NCI-H69 (cell line): ENCODE measurements at regions not wholly inside any gene's neighbourhood (a gene's known extent, or its start where the extent isn't known, plus 50 kb on each side); places are given as distances from the start of the nearest gene placed in this dataset.

ENCODE experiments used
- DNase-seq: peaks from one replicate; lab custom pipeline; 2025; lab: John Stamatoyannopoulos, UW

DNA sequence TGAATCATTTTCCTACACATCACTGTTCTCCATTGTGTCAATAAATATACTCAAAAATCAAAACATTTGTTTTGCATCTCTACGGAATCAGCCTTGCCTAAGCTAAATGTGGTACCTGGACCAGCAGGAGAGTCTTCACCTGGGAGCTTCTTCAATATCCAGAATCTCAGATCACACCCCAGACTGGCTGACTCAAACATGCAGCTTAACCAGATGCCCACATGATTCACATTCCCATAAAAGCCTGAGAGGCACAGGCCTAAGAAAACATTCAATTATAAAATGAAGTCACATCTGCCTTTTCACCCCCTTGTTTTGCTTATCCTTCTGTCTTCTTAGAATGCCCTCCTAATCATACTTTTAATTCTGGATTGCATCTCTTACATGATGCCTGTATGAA, 1045.5 kb upstream of the NXPH2 start:
- DNase-seq = peak; percentile 100

DNA sequence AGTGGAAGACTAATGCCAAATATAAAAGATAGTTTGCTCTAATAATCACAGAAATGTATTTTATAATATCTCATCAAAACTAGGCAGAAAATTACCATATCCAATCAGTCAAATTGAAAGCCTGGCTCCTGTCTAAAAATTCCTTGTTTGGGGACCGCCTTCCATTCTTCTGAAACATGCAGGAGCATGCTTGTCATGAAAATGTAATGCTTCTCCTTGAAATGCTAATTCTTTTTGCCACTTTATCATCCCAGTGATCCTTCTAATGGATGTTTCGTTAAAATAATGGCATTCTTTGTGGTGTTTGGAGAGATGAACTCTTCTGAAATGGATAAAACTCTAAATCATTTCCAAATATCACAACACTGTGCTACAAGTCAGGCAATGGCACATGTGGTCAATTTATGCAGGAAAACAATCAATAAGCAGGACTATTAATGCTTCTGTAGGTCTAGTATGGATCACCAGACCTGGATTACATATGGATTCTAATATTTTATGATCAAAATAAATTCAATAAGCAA, 1039.1 kb upstream of the NXPH2 start:
- no peak for DNase-seq

DNA sequence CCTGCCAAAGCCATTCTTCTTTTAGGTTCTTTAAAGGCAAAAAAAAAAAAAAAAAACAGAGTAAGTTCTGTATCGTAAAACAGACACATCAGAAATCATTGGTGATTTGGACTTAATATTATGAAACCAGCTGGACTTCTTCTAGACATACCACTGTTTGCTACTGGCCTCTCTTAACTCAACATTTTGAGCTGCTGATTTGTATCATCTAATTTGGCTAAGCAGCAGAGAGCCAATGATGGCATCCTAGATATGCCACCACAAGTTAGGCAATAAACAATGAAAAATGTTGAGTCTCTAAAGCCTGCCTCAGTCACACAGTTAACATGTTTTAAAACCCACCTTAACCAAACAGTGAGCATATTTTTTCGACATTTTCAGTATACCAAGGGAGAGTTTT, 1034.3 kb upstream of the NXPH2 start:
- DNase-seq = no peak

DNA sequence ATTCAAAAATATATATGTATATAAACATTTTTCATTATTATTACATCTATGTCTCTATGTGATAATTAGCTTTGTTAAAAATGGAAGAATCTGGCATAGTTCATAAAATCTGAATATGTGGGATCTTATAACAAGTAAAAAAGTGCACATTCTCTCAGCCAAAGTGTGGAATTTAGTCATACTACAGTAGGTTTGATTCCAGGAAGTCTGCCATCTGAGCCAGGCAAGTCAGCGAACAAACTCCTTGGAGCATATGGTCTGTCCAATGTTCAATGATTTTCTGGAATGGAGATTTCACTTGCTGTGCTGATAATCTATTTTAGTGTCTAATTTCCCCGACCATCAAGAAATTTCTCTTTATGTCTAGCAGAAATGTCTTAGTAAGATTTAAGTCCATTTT, 1033.2 kb upstream of the NXPH2 start:
- DNase-seq = peak; percentile 100

DNA sequence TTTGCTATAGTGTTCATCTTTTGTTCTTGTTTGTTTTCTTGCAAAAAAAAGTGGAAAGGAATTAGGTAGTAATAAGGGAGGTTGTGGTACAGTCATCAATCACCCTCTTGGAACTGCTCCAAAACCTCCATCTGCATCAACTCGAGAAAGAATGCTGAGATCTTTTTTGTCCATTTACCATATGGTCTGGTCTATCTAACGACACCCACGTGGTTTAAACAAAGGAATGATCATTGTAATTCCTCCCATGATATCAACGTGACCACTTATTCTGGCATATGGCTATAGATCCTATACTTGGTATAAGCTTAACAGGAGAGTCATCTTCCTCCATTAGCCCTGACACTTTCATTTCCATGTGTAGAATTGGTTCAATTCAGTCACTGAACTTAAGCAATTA, 1025.3 kb upstream of the NXPH2 start:
- DNase-seq = peak; percentile 100

DNA sequence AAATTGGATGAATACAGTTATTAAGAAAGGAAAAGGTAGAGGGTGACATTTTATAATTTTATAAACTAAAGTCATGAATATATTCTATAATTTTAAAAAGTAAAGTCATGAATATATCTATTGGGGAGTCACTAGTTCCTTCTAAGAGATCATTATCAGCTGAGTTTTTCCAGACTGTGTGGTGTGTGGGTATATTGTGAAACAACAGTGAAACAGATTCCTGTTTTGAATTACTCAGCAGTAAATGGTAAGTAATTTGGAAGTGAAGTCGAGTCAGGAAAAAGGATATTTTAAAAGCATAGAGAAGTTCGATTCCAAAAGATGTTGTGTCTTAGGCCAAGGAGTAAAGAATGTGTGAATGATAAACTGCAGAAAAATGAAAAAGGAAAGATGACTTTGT, 1018.2 kb upstream of the NXPH2 start:
- no peak for DNase-seq

DNA sequence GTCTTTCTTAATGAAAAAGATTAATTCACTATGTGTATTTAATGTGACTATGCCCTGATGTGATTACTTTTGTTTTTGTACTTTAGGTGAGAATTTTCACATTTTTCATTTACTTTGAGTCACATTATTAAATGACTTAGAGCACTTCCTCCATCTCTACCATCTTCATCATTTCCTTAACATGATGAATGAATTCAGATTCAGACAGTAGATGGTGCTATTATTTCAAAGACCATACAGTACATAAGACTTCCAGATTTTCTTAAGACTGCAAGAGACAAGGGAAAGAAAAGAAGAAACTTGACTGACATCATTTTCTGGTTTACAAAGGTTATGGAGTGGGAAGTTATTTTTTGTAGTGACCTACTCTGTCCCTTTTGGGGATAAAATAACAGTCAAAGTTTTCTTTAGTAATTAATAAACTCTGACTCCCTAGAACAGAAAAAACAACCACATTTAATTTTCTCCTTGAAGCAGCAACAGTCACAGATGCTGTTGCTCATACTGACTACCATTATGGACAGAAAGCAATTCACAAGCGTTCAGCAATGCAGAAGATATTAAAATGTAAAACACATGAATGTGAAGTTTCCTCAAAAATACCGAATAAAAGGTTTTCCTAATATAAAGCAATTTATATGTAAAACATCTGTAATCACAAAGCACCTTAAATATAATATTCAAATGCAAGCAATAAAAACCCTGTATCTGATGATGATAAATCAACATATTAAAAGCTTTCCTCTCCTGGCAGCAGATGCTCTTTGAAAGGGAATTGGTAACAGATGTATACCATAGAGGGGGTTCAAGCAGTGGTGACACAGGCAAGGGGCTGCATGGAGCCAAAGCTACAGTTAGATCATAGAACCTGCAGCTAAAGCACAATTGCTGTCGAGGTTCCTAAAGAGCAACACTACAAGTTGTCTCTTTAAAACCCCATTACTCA, 1010.9 kb upstream of the NXPH2 start:
- peak; percentile 100 for DNase-seq

DNA sequence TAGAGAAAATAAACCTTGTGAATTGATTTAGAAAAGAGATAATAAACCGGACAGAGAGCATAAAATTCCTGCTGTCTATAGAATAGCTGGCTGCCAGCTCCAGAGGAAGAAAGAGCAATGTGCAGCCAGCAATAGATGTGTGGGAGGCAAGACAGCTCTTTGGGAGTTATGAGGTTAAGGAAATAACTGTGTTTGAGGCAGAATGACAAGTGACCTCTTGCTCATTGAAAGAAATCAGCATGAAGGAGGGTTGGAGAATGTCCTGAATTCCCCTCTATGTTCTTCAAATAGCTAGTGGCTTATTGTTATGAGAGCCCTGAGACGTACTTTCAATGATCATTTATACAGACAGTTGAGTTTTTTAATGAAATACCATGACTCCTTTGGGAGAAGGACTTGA, 1009.9 kb upstream of the NXPH2 start:
- DNase-seq = no peak

DNA sequence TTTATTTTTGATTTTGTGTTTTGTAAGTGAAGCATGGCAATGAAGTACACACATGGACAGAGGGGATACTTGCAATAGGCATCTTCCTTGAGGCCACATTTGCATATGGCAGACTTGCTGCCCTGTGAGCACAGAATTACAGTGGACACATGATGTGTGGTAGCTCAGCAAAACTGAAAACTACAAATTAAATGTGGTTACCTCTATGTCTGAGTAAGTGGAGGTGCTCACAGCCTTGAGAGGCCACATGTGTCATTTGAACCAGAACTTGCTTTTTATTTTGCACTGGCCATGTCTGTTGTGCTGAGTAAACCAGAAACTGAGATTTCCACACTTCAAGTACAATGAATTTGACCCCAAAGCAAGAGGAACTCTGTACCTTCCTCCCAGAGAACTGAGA, 998.5 kb upstream of the NXPH2 start:
- DNase-seq = no peak

DNA sequence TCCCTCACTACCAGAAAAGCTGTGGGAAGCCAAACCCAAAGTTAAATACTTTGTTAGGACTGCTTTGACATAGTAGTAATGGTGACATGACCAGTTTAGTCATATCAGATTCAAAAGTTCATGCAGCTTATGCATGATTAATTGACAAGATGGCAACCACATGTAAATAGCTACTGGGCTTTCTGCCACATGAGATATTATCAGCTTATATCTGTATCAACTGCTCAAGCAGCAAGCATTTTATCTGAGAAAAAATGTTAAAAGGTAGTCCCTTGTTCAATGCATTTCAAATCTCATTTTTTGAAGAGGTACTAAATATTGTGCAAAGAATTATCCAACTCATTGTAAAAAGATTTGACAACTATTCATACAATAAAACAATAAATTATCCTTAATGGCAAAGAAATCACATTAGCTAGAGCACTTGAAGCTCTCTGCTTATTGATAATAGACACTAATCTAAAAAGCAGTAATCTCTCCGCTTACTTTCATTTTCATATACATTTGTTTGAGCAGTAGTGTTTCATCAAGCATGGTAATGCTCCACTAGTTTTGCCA, 993.6 kb upstream of the NXPH2 start:
- peak; percentile 100 for DNase-seq

DNA sequence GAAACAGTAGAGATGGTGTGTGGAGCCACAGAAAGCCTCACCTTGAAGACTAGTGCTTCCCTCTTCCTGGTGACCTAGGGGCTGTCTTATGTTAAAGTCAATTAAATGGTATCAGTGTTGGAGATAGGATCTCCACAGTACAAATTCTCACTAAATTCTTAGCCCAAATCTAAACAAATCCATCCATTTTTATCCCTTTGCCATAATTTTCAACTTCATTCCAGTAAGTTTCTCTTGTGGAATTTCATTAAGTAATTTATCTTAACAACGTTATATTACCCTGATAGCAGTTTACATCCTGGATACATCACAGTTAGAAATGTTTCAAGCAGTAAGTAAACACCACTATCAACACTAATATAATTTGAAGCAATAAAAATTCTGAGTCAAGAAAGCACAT, 989.4 kb upstream of the NXPH2 start:
- no peak for DNase-seq

DNA sequence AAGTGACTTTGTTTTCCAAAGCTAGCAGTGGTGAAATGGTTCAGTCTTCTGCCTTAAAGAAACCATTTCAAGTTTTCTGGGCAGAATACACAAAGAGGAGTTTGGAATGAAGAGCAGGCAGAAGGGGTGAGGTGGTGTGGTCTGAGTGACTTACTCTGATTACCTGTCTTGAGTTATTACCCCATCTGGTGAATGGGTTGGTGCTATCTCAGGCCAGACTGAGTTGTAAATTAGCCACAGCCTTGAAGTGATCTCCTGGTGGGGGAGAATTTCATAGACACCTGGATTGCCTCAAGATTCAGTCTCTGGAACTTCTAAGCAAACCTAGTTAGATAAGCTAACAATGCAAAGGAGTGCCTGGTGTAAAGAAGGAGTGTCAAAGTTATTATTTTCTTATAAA, 983.5 kb upstream of the NXPH2 start:
- DNase-seq = no peak

DNA sequence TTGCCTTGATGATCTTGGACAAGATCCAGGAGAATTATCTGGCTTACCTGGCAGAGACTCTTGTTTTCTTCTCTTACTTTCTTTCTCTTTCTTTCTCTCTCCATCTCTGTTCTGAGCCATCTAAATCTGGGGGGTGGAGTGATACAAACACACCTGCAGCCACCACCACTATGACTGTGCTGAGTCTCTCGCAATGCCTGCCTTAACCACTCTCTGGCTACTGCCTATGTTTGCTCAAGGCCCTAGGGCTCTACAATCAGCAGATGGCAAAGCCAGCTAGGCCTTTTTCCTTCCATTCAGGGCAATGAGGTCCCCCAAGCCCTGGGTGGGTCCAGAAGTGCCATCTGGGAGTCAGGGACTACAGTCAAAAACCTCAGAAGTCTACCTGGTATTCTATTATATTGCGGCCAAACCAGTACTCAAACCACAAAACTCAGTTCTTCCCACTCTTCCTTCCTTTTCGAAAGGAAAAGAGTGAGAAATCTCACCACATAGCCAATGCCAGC, 978.9 kb upstream of the NXPH2 start:
- peak; percentile 99 for DNase-seq

DNA sequence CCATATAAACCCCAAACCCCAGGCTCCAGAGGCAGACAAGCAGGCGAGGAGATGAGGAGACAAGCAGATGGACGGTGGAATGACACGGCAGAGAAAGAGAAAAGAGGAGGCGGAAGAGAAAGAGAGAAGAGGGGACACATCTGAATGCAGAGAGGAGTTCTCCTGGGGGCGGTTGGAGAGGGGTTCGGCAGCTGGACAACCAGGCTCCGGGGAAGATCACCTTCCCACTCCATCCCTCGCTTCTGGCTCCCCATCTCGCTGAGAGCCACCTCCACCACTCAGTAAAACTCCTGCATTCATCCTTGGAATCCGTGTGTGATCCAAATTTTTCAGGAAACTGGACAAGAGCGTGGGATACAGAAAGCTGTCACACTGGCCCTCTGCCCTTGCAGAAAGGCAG, 966.7 kb upstream of the NXPH2 start:
- DNase-seq = no peak

DNA sequence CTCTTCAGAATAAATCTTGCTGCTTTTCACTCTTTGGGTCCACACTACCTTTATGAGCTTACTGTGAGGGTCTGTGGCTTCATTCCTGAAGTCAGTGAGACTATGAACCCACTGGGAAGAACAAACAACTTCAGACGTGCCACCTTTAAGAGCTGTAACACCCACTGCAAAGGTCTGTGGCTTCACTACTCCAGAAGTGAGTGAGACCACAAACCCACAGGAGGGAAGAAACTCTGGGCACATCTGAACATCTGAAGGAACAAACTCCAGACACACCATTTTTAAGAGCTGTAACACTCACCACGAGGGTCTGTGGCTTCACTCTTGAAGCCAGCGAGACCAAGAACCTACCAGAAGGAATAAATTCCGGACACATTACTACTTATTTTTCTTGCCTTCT, 964.1 kb upstream of the NXPH2 start:
- no peak for DNase-seq

DNA sequence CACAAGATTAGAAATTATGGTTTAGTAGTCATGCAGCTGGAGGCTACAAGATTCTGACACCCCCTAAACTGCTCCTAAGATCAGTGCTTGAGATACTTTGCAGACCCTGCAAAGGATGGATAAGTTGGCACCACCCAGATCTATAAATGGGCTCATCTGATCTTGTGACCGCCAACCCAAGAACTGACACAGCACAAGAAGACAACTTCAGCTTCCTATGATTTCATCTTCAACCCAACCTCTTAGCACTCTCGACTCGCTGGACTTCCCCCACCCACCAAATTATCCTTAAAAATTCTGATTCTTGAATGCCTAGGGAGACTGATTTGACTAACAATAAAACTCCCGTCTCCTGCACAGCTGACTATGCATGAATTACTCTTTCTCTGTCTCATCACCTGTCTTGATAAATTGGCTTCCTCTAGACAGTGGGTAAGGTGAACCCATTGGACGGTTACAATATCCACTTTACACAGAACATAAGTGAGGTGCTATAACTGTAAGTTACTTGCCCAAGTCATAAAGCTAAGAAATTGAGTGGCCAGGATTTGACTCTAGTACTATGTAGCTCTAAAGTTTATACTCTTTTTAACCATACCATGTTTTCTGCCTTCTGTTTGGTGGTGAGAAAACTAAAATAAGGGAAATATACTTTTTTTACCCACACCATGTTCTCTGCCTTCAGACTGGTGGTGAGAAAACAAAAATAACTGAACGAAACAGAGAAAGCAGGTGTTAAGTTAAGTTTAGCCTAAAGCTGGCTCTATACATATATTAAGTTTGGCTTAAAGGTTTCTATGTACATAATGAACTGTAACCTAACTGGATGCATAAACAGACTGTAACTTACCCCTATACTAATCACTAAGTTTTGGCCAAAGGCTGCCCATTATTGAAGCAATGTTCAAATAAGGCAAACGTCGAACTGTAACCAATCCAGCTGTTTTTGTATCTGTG, 962.3 kb upstream of the NXPH2 start:
- no peak for DNase-seq

DNA sequence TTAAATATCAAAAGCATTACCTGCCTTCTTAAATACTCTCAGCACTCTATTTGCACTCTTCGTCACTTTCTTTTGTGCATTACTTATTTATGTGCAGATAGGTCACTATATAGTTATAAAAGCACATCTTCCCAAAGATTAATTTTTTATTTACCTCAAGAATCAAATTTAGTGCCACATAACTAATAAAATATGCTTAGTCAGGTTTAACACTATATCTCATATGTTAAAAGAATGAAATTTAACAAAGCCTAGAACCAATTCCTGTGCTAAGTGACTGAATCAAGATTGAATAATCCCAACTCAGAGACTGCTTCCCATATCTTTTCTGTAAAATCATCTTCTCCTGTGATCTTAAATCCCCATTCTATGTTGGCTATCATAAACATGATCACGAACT, 957.5 kb upstream of the NXPH2 start:
- no peak for DNase-seq

DNA sequence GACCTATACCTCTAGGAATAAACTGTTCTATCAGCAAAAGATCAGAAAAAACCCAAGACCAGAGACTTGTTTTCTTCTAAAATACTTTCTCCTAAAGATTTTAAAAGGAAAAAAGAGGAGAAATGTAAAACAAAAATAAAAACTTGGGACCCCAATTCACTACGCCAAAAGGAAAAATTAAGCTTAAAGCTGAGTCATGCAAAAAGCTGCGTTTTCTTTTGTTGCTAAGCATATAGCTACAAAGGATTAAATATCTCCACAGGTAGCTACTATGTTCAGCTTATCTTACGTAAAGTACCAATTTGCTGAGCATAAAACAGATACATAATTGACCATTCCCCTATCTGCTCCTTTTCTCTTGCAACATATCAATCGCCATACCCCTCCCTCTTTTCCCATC, 950.0 kb upstream of the NXPH2 start:
- DNase-seq = no peak

DNA sequence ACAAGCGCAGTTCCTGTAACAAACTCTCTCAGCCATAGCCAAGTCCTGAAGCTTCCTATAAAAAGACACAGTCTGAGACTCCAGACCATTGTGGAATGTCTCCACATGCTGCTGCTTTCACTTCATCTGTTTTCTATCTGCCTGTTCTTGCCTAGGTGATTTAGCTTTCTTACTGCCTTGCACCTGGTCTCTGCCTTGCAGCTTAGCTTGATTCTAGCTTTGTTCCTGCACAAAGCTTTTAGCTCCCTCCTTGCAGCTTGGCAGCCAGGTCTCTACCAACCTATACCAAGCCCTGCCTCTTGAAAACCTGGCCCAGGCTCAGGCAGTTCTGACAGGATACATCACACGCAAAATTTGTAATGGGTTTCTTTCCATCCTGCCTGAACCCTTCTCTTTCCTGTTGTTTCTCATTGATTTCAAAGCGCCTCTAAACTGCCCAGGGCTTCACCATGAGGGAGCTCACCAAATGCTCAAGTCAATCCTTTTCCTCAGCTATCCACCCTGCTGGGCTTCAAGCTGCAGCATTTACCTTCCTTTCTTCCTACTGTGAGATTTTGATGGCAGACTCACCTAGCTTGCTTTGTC, 941.3 kb upstream of the NXPH2 start:
- peak; percentile 55 for DNase-seq

DNA sequence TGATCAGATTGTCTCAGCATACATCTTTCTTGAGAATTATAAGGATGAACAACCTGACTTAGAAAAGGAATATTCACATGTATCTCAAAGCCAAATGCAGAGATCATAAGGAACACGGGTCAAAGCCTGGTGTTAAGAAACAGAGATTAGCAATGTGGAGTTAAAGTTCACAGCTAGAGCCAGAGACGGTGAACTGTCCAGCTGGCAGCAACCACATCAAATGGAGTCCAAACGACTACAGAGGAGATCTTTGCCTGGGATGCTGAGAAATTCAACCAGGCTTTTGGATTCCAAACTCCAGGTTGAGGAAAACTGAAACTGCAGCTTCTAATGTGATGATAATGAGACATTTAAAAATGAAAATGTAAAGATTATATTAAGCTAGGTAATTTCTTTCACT, 939.9 kb upstream of the NXPH2 start:
- no peak for DNase-seq

DNA sequence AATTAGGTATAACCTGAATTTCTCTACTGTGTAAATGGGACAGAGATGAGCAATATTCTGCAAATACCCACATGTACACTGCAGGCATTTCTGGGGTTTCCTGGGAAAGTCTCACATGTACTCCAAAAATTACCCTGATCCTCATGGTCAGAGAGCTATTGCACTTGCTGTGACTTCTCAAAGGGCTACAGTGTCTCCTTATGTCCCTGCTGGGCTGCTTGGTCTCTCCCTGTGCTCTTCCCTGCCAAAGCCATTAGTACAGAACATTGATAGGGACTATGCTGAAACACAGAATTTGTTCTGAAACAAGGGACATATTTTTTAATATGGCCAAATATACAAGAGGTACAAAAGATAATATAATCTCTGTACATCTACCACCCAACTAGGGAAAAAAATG, 924.4 kb upstream of the NXPH2 start:
- DNase-seq = no peak

DNA sequence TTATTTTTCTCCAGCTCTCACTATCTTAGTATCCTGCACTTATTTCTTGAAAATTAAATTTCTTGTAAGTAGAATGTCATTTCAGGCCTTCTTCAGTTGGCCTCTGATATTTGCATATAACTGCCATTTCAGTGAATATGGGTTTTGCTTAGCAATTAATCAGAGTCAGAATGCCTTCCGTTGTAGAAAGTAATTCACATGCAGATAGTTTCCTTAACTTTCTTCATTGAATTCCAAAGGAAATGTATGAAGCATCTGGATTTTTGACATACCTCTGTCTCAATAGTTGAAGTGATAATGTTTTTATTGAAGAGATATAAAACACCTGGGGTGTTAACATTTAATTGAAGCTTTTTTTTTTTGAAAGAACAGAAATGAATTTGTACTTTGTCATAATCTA, 914.1 kb upstream of the NXPH2 start:
- no peak for DNase-seq
